CD4-positive, alpha-beta T cell (primary cell): ENCODE measurements at regions not wholly inside any gene's neighbourhood (a gene's known extent, or its start where the extent isn't known, plus 50 kb on each side); places are given as distances from the start of the nearest gene placed in this dataset.

Source experiments
- ATAC-seq: fragments of 200-7000 bp; cut with Tn5 transposase; one replicate; pipeline ENCODE4 v1.10.0; 2022; ENCODE audit warnings: mild to moderate bottlenecking; ENCODE audit not compliant: poor library complexity
- CTCF ChIA-PET: fragments of 350-600 bp; sonication (Branson Sonifier 250); formaldehyde crosslinking; loops from one replicate; lab custom pipeline; 2021; ENCODE audit warnings: antibody characterized with exemption, inconsistent platforms; lab: Charles Lee
- POLR2A ChIA-PET: fragments of 350-600 bp; sonication (Branson Sonifier 250); formaldehyde crosslinking; loops from one replicate; lab custom pipeline; 2021; ENCODE audit warnings: antibody characterized with exemption, inconsistent platforms; lab: Charles Lee
- DNase-seq, 14 experiments: peaks; one replicate each; pipeline ENCODE4 v3.0.0-alpha.2; 2013 to 2020; ENCODE audit warnings: mixed read lengths in 2 of 14
- H3K27ac ChIP-seq, 2 donors: one replicate each; pipeline versions ENCODE4 v1.5.1 to v1.7.0; 2013; ENCODE audit warnings: low read length in 2 of 2, low read depth in 1 of 2, mild to moderate bottlenecking in 1 of 2
- H3K27me3 ChIP-seq, 2 experiments: 1 replicate in 1 of 2; 2 replicates in 1 of 2; pipeline versions ENCODE4 v1.6.1 to v1.7.0; 2013; ENCODE audit warnings: low read length in 2 of 2, control low read depth in 1 of 2, mild to moderate bottlenecking in 1 of 2, moderate library complexity in 1 of 2; ENCODE audit not compliant: insufficient read depth in 2 of 2, control insufficient read depth in 1 of 2
- H3K36me3 ChIP-seq: one replicate; pipeline ENCODE4 v1.6.1; 2013; ENCODE audit warnings: low read length, control low read depth; ENCODE audit not compliant: insufficient read depth
- H3K4me1 ChIP-seq: one replicate; pipeline ENCODE4 v1.6.1; 2013; ENCODE audit warnings: low read length, control low read depth; ENCODE audit not compliant: insufficient read depth
- H3K4me3 ChIP-seq: one replicate; pipeline ENCODE4 v1.5.1; 2013; ENCODE audit warnings: mild to moderate bottlenecking, low read length, moderate library complexity
- H3K9me3 ChIP-seq, 2 experiments: 1 replicate in 1 of 2; 2 replicates in 1 of 2; pipeline versions ENCODE4 v1.6.1 to v1.7.0; 2013; ENCODE audit warnings: low read length in 2 of 2, mild to moderate bottlenecking in 2 of 2, control low read depth in 1 of 2, moderate library complexity in 1 of 2; ENCODE audit not compliant: control insufficient read depth in 1 of 2, insufficient read depth in 1 of 2
- H3K27ac Mint-ChIP-seq: one replicate; pipeline ENCODE4 v1.8.0; 2020; ENCODE audit warnings: mixed read lengths
- H3K27me3 Mint-ChIP-seq: one replicate; pipeline ENCODE4 v1.8.0; 2021; ENCODE audit warnings: mixed read lengths
- H3K36me3 Mint-ChIP-seq: one replicate; pipeline ENCODE4 v1.8.0; 2021; ENCODE audit warnings: low read depth, mixed read lengths
- H3K4me1 Mint-ChIP-seq: one replicate; pipeline ENCODE4 v1.8.0; 2021; ENCODE audit warnings: low read depth, mixed read lengths
- H3K4me3 Mint-ChIP-seq: one replicate; pipeline ENCODE4 v1.8.0; 2020; ENCODE audit warnings: mild to moderate bottlenecking, mixed read lengths
- H3K9me3 Mint-ChIP-seq: one replicate; pipeline ENCODE4 v1.8.0; 2020; ENCODE audit warnings: mixed read lengths
- intact Hi-C, 2 experiments: fragments of 100-400 bp; cut with DNase I in 1 of 2; cut with micrococcal nuclease in 1 of 2; formaldehyde crosslinking; loops; one replicate each; pipeline versions ENCODE4 v1.15.1 to v1.9.0; 2023 to 2025; cut with DNase I, micrococcal nuclease
- TF ChIP-seq, protein P1 (sequence below): fragments of 200-600 bp; IDR thresholded peaks from one replicate; pipeline ENCODE4 v1.8.0; 2022; ENCODE audit warnings: antibody characterized with exemption, mild to moderate bottlenecking

DNA sequence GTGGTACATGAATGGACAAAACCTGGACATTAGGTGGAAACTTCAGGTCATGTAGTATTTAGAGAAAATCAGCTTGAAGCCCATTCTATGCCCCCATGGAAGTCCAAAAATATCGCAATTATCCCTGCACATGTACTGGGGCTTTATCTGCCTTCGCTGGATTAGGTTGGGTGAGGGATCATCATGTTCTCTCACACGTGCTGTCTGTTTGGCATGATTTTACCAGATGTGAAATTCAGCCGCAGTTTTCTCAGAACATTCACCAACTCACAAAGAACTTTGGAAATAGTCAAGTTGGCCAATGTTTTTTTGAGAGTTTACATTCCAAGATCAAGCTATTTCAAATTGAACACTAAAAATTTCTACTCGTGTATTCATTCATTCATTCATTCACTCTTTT lies 459.8 kb upstream of the CITED2 start:
- H3K27me3 ChIP-seq: no peaks in the 10 kb centered on the region
- Mint-ChIP-seq H3K27ac (no peak overlapping the region), H3K9me3 (peaks cover 3% of the 10 kb centered on the region), H3K4me3 (no peak overlapping the region), H3K27me3 (peaks cover 29% of the 10 kb centered on the region), H3K36me3 (no peaks in the 10 kb centered on the region), H3K4me1 (no peaks in the 10 kb centered on the region)
- ChIA-PET POLR2A (no interaction called here), CTCF (no interaction called here)
- ATAC-seq (no peak), DNase-seq (no peak)
- no peaks in the 10 kb centered on the region for H3K9me3 ChIP-seq
- intact Hi-C loops: no loop called here
- TF ChIP-seq, protein P1, sequence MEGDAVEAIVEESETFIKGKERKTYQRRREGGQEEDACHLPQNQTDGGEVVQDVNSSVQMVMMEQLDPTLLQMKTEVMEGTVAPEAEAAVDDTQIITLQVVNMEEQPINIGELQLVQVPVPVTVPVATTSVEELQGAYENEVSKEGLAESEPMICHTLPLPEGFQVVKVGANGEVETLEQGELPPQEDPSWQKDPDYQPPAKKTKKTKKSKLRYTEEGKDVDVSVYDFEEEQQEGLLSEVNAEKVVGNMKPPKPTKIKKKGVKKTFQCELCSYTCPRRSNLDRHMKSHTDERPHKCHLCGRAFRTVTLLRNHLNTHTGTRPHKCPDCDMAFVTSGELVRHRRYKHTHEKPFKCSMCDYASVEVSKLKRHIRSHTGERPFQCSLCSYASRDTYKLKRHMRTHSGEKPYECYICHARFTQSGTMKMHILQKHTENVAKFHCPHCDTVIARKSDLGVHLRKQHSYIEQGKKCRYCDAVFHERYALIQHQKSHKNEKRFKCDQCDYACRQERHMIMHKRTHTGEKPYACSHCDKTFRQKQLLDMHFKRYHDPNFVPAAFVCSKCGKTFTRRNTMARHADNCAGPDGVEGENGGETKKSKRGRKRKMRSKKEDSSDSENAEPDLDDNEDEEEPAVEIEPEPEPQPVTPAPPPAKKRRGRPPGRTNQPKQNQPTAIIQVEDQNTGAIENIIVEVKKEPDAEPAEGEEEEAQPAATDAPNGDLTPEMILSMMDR: no peak
- H3K36me3 ChIP-seq: no peaks in the 10 kb centered on the region
- H3K27ac ChIP-seq: no peak overlapping the region
- H3K4me1 ChIP-seq: no peaks in the 10 kb centered on the region
- no peak overlapping the region for H3K4me3 ChIP-seq

DNA sequence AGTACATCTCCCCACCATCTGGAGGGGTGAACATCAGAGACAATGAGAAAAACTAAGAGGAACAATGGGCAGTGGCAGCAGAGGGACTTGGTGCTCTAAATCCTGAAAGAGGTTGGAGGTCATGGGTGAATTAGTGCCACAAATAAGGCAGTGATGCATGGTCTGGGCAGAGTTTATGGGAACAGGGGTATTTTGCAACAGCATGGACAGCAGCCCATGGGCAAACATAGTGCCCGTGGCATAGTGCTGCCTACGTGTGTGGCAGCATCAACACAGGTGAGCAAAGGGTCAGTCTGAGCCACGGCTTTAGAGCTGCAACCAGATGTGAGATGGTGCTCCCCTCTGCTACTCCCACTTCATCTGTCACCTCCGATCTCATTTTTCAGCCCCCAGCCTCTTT lies 459.1 kb upstream of the CITED2 start:
- no peak for ATAC-seq
- CTCF ChIA-PET: no interaction called here

GRCh38 chr6:139832493-139833305 lies 458.3 kb upstream of the CITED2 start:
- Histone ChIP-seq H3K4me1 (no peaks in the 10 kb centered on the region), H3K27me3 (no peaks in the 10 kb centered on the region), H3K9me3 (no peaks in the 10 kb centered on the region), H3K27ac (no peak overlapping the region), H3K36me3 (no peaks in the 10 kb centered on the region), H3K4me3 (no peak overlapping the region)
- TF ChIP-seq, protein P1: no peak
- H3K4me3 Mint-ChIP-seq: no peak overlapping the region
- no peak overlapping the region for H3K27ac Mint-ChIP-seq
- DNase-seq: no peak
- no peaks in the 10 kb centered on the region for H3K9me3 Mint-ChIP-seq
- H3K27me3 Mint-ChIP-seq: peaks cover 42% of the 10 kb centered on the region
- ChIA-PET CTCF (no interaction called here), POLR2A (no interaction called here)
- H3K4me1 Mint-ChIP-seq: no peaks in the 10 kb centered on the region
- H3K36me3 Mint-ChIP-seq: no peaks in the 10 kb centered on the region
- ATAC-seq: no peak
- intact Hi-C loops: no loop called here

More for the DNA sequence above, 459.1 kb upstream of the CITED2 start:
- no peaks in the 10 kb centered on the region for H3K36me3 Mint-ChIP-seq
- TF ChIP-seq, protein P1: no peak
- no peak overlapping the region for H3K27ac Mint-ChIP-seq
- H3K27ac ChIP-seq: no peak overlapping the region
- H3K4me3 ChIP-seq: no peak overlapping the region
- intact Hi-C loops: no loop called here
- no peaks in the 10 kb centered on the region for H3K4me1 ChIP-seq
- H3K27me3 ChIP-seq: no peaks in the 10 kb centered on the region
- POLR2A ChIA-PET: no interaction called here
- no peaks in the 10 kb centered on the region for H3K4me1 Mint-ChIP-seq
- peaks cover 33% of the 10 kb centered on the region for H3K27me3 Mint-ChIP-seq
- H3K4me3 Mint-ChIP-seq: no peak overlapping the region
- no peaks in the 10 kb centered on the region for H3K36me3 ChIP-seq
- H3K9me3 Mint-ChIP-seq: no peaks in the 10 kb centered on the region
- DNase-seq: no peak
- no peaks in the 10 kb centered on the region for H3K9me3 ChIP-seq
